Bronchial epithelial cell (primary cell): ENCODE measurements at regions not wholly inside any gene's neighbourhood (a gene's known extent, or its start where the extent isn't known, plus 50 kb on each side); places are given as distances from the start of the nearest gene placed in this dataset.

Source experiments
- DNase-seq: peaks from one replicate; pipeline ENCODE4 v3.0.0-alpha.2; 2010; ENCODE audit warnings: low read depth
- FAIRE-seq: peaks from 2 replicates; lab custom pipeline; 2011; peaks lifted over from hg19 to GRCh38; lab: Jason Lieb, UNC
- H3K27me3 ChIP-seq: 2 replicates; pipeline ENCODE4 v1.5.1; 2011; ENCODE audit warnings: low read length; ENCODE audit not compliant: control insufficient read depth, insufficient read depth
- H3K36me3 ChIP-seq: 2 replicates; pipeline ENCODE4 v1.5.1; 2011; ENCODE audit warnings: low read length; ENCODE audit not compliant: control insufficient read depth, insufficient read depth
- H3K4me3 ChIP-seq: 2 replicates; pipeline ENCODE4 v1.5.1; 2011; ENCODE audit warnings: mild to moderate bottlenecking, low read depth, low read length, control low read depth
- CTCF ChIP-seq: IDR thresholded peaks from 2 replicates; pipeline ENCODE4 v1.5.1; 2011; ENCODE audit warnings: mild to moderate bottlenecking, moderate library complexity, low read length, control low read depth, inconsistent platforms; ENCODE audit not compliant: insufficient read depth, severe bottlenecking

DNA sequence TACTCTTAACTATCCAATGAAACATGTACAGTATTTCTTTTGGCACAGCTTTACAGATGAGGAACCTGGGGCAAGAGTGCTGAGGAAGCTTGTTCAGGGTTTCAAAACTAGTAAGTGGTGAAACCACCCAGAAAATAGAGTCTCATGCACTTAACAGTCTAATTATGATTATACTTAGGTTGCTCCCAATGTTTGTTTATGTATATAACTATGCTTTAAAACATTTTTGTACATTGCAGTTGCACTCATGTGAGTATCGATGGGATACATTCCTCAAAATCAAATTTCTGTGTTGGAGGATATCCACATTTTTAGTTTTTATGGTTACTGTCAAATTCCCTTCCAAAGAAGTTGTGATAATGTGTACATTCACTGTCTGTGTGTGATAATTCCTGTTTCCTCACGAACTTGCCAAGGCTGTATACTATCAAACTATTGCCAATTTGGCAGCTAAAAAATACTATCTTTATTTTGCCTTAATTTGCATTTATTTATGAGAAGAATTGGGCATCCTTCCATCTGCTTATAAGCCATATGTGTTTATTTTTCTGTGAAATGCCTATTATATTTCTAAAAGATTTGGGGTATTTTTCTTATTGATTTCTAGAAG is 143.9 kb upstream of the SSTR1 start:
- FAIRE-seq = no peak
- H3K4me3 ChIP-seq = no peak overlapping the region
- no peak for TF ChIP-seq CTCF
- H3K36me3 ChIP-seq = no peaks in the 10 kb centered on the region
- DNase-seq = no peak
- no peaks in the 10 kb centered on the region for H3K27me3 ChIP-seq

- no peak for TF ChIP-seq CTCF
- Histone ChIP-seq H3K36me3 (no peaks in the 10 kb centered on the region), H3K4me3 (no peak overlapping the region), H3K27me3 (no peaks in the 10 kb centered on the region)
- FAIRE-seq = no peak
- no peak for DNase-seq
These were observed 142.5 kb upstream of the SSTR1 start for GRCh38 chr14:38065106-38065762.

- no peak for DNase-seq
- H3K36me3 ChIP-seq = no peaks in the 10 kb centered on the region
- FAIRE-seq = no peak
These were observed 137.6 kb upstream of the SSTR1 start for GRCh38 chr14:38070061-38070588.

DNA sequence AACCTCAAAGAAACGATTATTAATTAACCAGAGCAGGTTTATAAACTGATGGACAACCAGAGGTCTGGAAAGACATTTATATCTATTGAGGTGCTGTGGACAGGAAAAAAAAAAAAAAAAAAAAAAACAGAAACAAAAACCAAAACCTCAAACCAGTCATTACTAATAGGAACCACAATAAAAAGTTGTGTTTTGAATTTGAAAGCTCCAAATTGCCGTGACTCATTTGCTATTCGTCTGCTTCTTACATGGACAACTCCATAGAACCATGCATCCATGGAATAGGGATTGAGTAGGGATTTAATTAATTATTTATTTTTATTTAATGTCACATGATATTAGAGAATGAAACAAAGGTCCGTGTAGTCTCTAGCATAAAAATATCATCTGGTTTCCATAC is 134.1 kb upstream of the SSTR1 start:
- no peak for TF ChIP-seq CTCF
- FAIRE-seq (no peak), DNase-seq (no peak)
- Histone ChIP-seq H3K27me3 (no peaks in the 10 kb centered on the region), H3K4me3 (no peak overlapping the region), H3K36me3 (no peaks in the 10 kb centered on the region)

More at GRCh38 chr14:38070061-38070588, 137.6 kb upstream of the SSTR1 start:
- Histone ChIP-seq H3K4me3 (no peak overlapping the region), H3K27me3 (no peaks in the 10 kb centered on the region)
- TF ChIP-seq CTCF = no peak

DNA sequence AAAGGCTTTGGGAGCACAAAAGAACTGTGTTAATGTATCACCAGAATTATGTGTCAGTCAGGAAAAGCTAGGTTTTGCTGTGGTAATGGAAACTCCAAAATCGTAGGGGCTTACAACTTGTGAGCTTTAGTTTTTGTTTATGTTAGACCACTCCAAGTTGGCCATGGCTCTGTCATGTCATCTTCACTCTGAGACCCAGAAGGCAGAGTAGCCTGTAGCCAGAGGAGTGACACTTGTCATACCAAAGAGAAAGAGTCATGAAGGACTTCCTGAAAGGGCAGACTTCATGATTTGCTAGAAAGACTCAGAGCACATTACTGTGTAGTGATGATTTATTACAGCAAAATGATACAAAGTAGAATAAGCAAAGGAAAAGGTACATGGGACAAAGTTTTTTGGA is 133.6 kb upstream of the SSTR1 start:
- TF ChIP-seq CTCF = no peak
- DNase-seq (no peak), FAIRE-seq (no peak)
- Histone ChIP-seq H3K27me3 (no peaks in the 10 kb centered on the region), H3K4me3 (no peak overlapping the region), H3K36me3 (no peaks in the 10 kb centered on the region)

DNA sequence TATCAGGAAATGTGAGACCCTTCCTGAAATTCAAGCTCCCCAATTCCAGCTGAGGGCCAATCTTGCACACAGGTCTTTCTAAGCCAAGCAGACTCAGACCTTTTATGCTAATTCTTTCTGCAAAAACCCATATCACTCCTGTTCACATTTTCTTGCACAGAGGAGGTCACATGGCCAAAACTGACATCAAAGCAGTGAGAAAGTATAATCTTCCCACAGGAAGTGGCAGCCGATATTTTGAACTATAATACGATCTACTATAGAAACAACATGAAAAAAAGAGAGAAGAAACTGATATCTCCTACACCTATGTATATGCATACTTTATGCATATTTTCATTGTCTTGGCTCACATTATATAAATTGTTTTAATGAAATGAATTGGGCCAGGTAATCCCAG is 132.9 kb upstream of the SSTR1 start:
- no peaks in the 10 kb centered on the region for H3K36me3 ChIP-seq
- TF ChIP-seq CTCF = no peak
- no peak overlapping the region for H3K4me3 ChIP-seq
- DNase-seq (no peak), FAIRE-seq (no peak)
- no peaks in the 10 kb centered on the region for H3K27me3 ChIP-seq
